Putamen (tissue), 1 donor: ENCODE measurements at regions not wholly inside any gene's neighbourhood (a gene's known extent, or its start where the extent isn't known, plus 50 kb on each side); places are given as distances from the start of the nearest gene placed in this dataset.
"Not testable (repeated sequence)": the region's sequence is repeated elsewhere in the genome, so short reads cannot be mapped to it uniquely, and the experiment has no call there.

Experiments
- DNase-seq: peaks from one replicate; pipeline ENCODE4 v3.0.0-alpha.2; 2016; ENCODE audit warnings: low spot score

DNA sequence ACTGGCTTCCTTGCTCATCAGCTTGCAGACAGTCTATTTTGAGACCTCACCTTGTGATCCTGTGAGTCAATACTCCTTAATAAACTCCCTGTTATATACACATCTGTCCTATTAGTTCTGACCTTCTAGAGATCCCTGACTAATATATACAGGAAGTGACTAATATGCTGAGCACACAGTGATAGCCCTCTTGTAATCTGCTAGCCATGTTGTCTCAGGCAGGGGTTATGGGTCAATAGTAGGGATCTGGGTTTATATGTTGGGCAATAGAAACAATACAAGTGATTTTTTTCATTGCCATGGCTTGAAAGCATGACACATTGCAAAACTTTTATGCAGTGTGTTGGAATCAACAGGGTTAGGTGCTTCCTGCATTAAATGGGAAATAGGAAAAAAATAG lies 562.2 kb downstream of the GALC start:
- DNase-seq = no peak

DNA sequence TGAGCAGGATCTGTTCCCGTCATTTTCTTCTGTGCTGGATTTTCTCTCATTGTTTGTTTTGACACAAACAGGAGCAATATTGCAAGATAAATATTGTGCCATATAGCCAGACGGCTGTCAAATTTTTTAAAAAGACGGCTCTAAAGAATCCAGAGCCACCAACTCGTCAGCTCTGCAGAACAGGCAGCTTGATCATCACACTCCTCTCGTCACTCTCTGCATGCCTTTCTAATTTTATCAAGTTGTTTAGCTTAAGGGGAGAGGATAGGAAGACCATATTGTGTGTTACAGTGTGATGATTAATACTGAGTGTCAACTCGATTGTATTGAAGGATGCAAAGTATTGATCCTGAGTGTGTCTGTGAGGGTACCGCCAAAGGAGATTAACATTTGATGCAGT lies 562.8 kb downstream of the GALC start:
- no peak for DNase-seq

DNA sequence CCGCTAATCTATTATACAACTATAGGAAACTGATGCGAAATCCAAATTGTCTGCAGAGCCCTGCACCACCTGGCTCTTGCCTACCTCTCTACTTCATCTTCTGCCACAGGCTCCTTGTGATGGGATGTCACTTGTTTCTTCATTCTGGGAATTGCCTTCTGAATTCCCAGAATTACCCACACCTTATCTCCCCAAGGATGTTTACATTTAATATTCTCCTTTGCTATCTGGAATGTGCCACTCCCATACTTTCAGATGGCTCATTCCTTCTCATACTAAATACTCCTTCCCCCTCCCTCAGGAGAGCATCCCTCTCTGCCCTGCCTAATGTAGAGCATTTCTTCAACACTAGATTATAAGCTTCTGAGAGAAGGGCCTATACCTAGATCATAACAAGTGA lies 573.1 kb downstream of the GALC start:
- no peak for DNase-seq

DNA sequence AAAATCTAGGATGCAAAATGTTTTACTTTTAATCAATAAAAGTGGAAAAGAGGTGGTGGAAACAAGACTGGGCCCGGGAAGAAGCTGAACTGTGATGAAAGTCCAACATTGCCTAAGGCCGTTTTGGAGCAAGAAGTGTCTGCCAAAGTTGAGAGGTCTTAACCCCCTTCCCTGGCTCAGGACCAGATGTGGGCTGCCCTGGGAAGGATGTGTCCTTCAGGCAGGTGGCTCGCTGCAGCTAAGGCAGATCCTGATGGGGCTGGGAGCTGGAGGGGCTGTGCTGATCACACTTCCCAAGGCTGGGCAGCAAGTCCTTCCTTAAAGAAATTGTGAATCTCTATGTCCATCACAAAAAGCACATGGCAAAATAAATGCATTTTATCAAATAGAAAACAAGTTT lies 581.6 kb downstream of the GALC start:
- no peak for DNase-seq

DNA sequence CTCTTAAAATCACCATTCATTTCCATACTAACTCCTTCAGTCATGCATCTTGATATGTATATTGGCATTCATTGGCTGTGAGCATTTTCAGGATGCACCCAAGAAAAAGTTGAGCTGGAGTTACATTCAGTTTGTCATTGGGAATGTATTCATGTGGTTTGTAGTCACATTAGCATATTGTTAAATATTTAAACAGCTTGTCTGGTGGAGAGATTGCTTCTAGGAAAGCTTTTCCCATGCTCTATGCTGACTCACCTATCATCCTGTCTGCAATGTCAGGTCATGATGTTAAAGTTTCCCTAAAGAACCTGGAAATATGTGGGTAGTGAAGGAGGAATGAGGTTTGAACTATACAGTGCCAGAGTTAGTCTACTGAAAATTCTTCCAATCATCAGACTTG lies 583.6 kb downstream of the GALC start:
- peak; percentile 29 for DNase-seq

DNA sequence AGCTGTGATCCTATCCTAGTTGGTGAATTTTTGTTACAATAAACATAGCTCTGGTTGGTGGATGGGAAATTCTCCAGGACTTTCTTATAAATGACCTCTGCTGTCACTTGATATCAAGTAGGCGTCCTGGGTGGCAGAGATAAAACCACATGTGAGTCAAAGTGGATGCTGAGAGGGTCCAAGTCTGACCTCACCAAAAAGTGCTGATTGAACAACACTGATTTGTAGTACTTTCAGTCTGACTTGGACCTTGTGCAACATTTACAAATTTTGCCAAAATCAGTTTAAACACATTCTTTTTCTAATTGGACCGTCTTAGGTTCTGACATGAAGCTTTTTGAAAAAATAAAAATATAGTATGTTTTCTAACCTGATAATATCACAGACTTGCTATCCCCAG lies 585.6 kb downstream of the GALC start:
- DNase-seq = no peak

DNA sequence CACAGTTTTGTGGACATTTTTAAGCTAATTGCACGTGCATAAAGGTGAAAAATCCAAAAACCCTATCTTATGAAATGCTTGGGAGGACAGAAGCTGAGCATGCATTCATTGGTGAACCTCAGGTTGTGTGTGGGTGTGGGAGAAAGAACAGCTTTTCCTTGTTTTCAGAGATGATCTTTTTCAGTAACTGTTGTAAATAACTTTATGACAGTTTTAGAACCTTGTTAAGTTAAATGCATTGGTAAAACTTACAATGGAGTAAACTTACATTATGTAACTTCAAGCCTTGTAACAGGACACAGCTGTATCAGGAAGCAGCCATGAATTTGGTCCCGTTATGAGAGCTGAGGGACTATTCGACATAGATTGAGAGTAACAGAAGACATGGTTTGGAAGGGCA lies 587.4 kb downstream of the GALC start:
- no peak for DNase-seq

DNA sequence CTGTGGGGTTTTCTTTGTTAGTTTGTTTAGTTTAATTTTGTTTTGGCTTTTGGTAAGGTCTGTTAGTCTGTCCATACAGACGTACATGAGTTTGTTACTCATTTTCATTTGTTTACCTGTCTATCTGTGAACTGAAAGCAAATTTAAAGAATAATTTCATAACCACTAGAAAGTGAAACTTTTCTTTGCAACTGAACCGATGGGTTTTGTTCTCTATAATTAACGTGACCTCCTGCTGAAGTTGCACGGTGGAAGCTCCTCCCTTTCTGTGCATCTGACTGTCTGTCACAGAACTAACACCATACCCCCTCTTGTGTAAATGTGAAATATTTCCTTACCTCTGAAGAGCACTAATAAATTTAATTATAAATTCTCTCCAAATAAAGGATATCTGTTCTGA lies 595.5 kb downstream of the GALC start:
- no peak for DNase-seq

DNA sequence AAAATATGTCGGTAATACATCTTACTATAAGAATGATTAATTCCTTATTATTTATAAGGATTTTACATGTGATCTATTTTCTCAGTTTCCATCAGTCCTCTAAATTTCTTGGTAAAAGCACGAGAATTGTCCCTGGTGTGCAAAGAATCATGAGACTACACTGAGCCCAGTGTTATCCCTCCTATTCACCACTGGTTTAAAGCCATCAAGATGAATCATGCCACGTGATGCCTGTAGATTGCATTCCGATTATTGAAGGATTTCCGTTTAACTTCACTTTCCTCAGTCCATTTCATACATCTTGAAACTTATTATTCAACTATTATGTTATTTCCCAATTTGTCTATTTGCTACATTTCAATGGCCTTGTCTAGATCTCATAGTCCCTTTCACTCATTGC lies 601.9 kb downstream of the GALC start:
- no peak for DNase-seq

DNA sequence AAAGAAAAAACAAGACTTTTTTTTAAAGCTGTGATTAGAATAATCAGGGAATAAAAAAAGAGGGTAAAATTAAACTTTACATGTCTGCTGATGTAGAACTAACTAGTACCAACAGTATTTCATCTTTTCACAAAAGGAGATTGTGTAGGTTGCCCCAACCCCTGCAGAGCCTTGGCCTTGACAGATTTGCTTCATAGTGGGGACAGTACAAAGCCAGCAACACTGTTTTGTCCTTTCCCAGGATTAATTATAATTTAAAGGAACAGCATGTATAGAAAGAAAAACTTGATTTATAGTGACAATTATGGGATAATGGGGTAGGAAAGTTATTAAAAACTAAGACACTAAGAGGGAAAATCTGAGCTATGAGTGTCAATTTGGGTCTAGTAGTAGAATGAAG lies 604.0 kb downstream of the GALC start:
- no peak for DNase-seq

DNA sequence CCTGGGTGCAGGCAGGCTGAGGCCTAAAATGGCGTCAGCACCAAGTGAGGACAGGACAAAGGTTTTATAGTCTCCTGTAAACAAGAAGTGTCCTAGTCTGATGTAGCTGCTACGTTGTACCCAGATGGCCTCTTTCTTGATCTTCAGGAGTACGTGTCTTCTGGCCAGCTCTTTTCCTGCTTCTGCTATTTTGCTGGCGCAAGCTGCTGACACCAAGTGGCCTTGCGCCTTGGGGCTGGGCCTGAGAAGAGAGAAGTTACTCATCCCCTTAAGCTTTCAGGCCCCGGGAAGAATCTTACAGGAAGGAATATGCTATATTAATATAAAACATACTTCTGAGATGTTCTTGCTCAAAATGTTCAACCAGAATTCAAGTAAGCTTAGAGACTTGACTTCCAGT lies 605.2 kb downstream of the GALC start:
- DNase-seq = no peak

DNA sequence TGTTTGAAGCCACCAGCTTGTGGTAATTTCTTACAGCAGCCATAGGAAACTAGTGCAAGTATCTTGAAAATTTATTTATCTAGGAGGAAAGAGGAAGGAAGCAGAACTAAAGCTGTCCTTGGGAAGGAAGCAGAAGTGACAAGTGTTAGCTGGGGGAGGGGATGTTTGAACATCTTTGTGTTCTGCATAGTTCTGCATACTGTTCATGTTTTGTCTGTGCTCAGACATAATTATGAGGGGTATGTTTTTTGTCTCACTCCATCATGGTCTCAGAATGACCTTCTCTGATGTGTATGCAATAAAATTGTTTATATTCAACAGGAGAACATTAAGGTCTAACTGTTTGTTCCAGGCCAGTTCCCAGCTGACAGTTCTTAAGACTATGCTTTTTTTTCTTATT lies 606.5 kb downstream of the GALC start:
- peak; percentile 5 for DNase-seq

DNA sequence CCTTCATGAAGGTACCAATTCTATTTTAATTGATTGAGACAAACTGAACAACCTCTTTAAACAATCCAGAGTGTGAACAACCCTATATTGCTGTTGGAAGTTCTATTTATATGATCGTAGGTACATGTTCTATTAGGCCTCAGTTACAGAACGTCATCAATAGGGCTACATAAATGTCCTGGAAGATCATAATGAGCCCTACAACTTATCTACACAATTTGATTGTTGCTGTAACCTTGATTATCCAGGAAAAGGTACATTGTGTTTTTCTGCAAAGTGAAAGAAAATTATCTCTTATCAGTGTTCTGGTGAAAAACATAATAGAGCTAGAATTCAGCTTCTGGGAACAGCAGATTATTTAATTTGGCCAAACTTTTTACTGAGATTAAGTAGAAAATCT lies 612.9 kb downstream of the GALC start:
- no peak for DNase-seq

DNA sequence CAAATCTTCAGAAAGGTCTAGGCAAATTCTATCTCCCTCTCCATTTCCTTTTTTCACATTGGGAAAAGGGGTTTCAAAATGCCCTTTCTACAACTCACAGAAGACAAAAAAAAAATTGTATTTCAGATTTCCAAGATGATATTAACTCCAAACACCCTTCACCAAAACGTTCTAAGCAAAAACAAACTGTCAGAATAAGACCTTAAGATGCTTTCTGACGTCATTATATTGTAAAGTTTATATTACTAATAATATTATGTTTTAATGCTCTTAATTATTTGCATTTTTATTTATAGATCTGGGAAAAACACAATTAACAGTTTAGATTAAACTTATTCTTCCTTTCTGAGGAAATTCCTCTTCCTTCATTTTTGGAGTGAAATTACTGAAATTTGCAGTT lies 624.2 kb downstream of the GALC start:
- DNase-seq = no peak

DNA sequence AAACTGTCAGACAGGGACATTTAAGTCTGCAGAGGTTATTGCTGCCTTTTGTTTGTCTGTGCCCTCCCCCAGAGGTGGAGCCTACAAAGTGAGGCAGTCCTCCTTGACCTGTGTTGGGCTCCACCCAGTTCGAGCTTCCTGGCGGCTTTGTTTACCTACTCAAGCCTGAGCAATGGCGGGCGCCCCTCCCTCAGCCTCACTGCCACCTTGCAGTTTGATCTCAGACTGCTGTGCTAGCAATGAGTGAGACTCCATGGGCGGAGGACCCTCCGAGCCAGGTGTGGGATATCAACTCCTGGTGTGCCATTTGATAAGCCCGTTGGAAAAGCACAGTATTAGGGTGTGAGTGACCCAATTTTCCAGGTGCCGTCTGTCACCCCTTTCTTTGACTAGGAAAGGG lies 632.7 kb downstream of the GALC start:
- DNase-seq = not testable (repeated sequence)

DNA sequence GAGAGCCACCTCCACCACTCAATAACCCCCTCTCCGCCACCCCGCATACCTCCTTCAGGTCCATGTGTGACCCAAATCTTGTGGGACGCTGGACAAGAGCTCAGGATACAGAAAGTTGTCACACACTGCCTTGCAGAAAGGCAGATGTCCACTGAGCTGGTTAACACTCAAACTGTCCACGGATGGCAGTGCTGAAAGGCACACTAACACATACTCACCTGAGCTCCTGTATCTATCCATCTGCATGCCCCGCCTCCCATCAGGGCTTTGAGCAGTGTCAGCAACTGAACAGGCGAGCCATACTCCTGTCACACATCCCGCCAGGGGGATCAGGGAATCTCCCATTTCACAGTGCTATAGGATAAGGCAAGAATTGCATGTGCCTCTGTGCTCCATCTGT lies 642.0 kb downstream of the GALC start:
- no peak for DNase-seq

DNA sequence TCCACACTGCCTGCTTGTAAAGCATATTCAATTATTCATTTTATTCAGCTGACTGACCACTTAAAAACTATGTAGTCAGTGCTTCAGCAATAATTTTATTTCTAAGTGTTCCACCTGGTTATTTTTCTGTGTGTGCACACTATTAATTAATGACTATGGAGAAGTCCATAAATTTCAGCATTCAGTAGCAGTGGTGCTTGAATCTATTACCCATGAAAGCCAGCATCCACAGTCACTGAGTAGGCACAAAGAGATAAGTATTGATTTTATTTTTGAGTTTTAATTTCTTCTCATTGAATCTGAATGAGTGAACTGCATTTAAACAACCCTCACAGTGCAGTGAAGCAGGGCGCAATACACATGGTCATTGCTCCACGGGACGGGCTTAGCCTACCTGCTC lies 643.1 kb downstream of the GALC start:
- no peak for DNase-seq

DNA sequence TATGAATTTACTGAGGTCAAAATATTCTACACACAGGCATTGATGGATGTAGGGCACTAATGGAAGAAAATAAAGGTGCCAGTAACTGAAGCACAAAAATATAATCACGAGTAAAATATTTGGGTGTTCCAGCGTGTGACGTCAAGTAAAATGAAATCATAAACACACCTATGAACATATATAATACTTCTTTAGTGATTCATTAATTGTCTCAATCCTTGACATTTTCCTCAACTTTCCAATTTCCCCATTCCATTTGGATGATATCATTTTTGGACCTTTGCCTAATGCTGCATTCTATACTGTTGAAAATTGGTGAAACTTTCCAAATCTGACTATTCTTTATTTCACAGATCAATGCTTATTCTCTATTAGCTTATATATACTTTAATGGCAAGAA lies 649.3 kb downstream of the GALC start:
- no peak for DNase-seq

DNA sequence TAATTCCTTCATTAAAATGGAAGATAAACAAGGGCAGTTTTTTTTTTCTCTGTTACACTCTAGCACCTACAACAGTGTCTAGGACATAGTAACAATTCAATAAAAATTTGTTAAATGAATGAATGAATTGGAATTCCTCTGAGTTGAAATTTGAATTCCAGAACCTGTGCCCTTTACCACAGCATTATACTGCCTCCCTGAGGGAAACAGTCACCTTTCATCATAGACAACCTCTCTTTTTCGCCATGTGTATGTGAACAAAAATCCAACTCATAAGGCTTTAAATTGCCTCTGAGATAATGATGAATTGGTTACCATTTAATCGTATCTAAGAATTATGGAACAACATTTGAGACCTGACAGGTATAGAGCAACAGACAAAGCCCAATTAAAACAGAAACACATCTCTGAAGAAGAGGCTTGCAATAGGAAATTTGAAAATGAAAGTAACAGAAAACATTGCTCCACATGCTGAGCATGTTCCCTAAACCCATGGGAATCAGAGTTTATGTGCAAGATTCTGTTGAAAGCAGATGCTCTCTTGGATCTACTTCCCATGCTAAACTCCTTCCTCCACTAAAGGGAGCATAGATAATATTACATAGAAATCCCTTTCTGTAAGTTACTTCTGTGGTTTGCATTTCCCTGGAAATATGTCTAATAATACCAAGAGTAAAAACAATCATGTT lies 657.8 kb downstream of the GALC start:
- no peak for DNase-seq

DNA sequence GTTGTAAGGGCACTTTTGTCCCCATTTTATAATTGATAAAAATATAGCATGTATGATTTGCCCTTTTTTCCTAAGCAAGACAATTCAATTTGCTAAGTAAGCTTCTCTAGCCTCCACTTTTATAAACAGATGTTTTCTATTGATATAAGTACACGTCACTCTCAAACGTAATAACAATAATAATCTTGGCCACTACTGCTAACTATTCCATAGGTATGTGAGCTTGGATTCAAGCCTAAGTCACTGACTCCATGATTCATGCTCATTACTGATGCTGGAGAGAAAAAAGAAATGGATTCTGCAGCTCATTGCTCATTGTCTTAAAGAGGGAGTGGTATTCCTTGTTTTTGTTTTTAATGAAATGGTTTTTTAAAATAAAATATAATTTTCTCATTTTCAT lies 661.0 kb downstream of the GALC start:
- DNase-seq = no peak

DNA sequence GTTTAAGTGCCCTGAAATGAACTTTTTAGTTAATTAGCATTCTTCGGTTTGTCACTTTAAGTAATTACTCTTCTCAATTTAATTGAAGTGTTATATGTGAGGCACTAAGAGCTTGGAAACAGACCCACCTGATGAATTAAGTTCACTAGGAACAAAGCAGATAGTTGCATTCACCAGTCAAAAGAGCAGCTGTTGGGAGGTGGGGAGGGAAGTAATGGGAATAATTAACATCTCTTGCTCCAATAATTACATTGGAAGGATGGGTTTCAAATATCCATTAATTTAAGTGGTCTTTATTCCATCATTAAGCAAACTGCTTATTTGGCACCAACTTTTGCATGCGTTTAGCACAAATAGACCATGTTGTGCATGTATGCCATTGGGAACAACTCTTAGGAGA lies 667.2 kb downstream of the GALC start:
- no peak for DNase-seq

DNA sequence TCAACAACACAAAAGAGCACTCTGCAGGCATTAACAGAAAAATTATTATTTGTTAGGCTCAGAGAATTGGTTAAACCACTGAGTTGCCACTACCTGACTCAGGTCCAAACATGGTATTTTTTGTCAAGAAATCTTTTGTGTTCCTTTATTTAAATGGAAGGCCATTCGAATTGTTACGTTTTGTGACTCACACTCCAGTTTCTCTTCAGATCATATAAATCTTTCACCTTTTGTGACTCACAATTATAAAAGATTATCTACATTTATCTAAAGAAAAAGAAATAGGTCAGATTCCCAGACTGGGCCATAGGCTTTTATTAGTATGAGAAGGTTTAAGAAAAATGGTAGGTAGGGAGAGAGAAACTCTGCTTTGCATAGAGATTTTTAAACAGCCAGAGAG lies 669.8 kb downstream of the GALC start:
- DNase-seq = no peak

DNA sequence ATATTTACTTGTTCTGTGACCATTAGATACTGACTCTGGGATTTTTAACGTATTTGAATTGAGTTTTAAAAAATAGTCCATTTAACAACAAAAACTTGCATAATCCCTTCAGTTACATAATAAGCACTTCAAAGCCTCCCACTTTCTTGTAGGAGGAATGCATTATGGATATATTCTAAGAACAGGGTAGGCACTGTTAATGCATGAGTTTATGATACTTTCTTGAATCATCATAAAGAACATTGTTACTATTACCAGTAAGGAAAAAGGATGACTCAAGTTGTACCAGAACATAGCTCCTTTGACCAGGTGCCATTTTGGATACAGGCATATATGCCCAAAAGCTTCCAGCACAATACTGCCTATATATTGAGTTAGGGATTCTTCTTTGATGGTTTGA lies 671.4 kb downstream of the GALC start:
- peak; percentile 15 for DNase-seq

DNA sequence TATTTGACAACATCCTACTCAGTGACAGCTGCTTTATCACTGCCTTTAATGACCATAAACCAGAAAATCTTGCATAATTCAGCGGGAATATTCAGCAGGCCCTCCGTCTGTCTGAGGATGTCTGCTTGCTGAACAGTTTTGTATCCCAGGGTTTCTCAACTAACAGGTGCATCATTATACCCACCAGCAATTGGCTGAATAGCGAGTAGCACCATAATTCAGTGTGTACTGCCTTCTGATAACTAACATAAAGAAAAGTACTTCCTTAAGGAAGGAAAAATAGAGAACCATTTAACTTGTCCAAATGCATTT lies 680.1 kb downstream of the GALC start:
- DNase-seq = no peak
